Stimulated activated naive CD8-positive, alpha-beta T cell treated with anti-CD3 and anti-CD28 coated beads, Interleukin-15, amount 100 ng/mL, for 72 hours (primary cell): ENCODE measurements at regions not wholly inside any gene's neighbourhood (a gene's known extent, or its start where the extent isn't known, plus 50 kb on each side); places are given as distances from the start of the nearest gene placed in this dataset.
A peak's percentile ranks its signal among the peaks of the same experiment; 100 is the strongest.
"Not testable (repeated sequence)": the region's sequence is repeated elsewhere in the genome, so short reads cannot be mapped to it uniquely, and the experiment has no call there.

Experiments
- ATAC-seq: fragments of 150-1000 bp; cut with Tn5 transposase; 2 replicates; pipeline ENCODE4 v1.10.0; 2021; ENCODE audit warnings: mild to moderate bottlenecking, moderate library complexity
- DNase-seq, 2 donors: peaks; one replicate each; pipeline ENCODE4 v3.0.0; 2021 to 2022
- H3K27ac Mint-ChIP-seq, 2 donors: one replicate each; pipeline ENCODE4 v1.8.0; 2022; ENCODE audit warnings: mild to moderate bottlenecking in 2 of 2, mixed read lengths in 2 of 2, moderate library complexity in 2 of 2
- H3K27me3 Mint-ChIP-seq: one replicate; pipeline ENCODE4 v1.8.0; 2022; ENCODE audit warnings: mixed read lengths
- H3K4me1 Mint-ChIP-seq: one replicate; pipeline ENCODE4 v1.8.0; 2022; ENCODE audit warnings: mild to moderate bottlenecking, mixed read lengths
- H3K4me3 Mint-ChIP-seq, 2 donors: one replicate each; pipeline ENCODE4 v1.8.0; 2022; ENCODE audit warnings: mild to moderate bottlenecking in 2 of 2, mixed read lengths in 2 of 2, moderate library complexity in 1 of 2
- H3K9me3 Mint-ChIP-seq, 2 donors: one replicate each; pipeline ENCODE4 v1.8.0; 2022; ENCODE audit warnings: mixed read lengths in 2 of 2

- Mint-ChIP-seq H3K4me3 (no peak overlapping the region), H3K27me3 (no peaks in the 10 kb centered on the region), H3K27ac (no peak overlapping the region), H3K4me1 (no peaks in the 10 kb centered on the region), H3K9me3 (peaks cover 0 to 5% of the 10 kb centered on the region in 2 donors)
- ATAC-seq = no peak
- no peak for DNase-seq
Measured at GRCh38 chr7:79540592-79540991, 87.1 kb upstream of the MAGI2 start.

- no peak overlapping the region for H3K27ac Mint-ChIP-seq
- H3K4me3 Mint-ChIP-seq = no peak overlapping the region
- H3K27me3 Mint-ChIP-seq = no peaks in the 10 kb centered on the region
- no peak for DNase-seq
- no peaks in the 10 kb centered on the region for H3K9me3 Mint-ChIP-seq
- H3K4me1 Mint-ChIP-seq = peaks cover under 1% of the 10 kb centered on the region
- no peak for ATAC-seq
Measured at GRCh38 chr7:79534128-79534527, 80.7 kb upstream of the MAGI2 start.

DNA sequence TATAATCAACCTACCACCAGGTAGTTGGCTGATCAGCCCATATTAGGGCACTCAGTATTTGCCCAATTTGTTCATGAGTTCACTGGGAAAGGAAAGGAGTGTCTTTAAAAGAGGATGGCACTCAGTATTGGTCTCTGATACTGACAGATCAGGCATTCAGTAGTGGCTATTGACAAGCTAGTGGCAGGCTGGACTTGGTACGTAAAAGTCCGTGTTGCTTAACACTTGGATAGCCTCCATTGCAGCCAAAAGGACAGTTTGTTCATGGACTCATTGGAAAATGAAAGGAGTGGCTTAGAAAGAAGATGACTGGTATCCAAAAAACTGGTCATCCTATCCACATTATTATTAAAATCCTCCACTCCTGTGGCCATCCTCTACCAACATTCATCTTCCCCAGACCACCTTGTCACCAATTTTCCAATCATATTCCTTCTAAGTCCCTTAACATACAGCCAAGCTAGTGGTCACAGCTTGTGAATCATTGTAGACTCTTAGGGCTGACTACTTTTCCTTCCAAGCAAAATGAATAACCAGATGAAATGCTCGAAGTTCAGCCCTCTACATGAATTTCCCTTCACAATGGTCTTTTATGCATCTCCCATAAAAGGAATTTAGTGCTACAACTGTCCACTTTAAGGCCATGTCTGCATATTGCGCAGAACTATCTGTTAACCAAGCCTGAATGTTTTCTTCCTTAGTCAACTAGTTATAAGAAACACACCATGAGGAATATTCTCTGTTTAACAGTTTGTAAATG, 78.6 kb upstream of the MAGI2 start:
- Mint-ChIP-seq H3K9me3 (no peaks in the 10 kb centered on the region), H3K27ac (no peak overlapping the region), H3K27me3 (peaks cover 8% of the 10 kb centered on the region), H3K4me1 (peaks cover 8% of the 10 kb centered on the region), H3K4me3 (no peak overlapping the region)
- ATAC-seq = no peak
- DNase-seq = no peak

DNA sequence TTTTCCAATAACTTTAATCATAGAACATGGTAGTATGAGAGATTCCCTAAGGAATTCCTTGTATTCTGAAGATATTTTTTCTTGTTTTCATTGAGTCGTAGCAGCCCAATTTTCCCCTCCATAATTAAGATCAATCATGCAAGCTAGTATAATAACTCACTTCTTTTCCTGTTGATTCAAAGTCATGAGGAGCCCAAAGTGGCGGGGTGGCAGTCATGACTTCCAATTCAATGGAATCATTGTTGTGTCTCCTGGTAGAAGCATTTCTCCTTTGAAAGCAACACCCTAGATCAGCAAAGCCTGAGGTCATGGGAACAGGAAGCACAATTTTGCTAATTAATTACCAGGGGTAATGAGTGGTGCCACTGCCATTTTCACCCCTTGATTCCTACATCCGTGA, 77.6 kb upstream of the MAGI2 start:
- ATAC-seq (no peak), DNase-seq (no peak)
- Mint-ChIP-seq H3K27ac (no peak overlapping the region), H3K4me3 (no peak overlapping the region), H3K9me3 (no peaks in the 10 kb centered on the region), H3K4me1 (peaks cover 8% of the 10 kb centered on the region), H3K27me3 (peaks cover 8% of the 10 kb centered on the region)

- ATAC-seq (no peak), DNase-seq (no peak)
- Mint-ChIP-seq H3K4me3 (no peak overlapping the region), H3K4me1 (peaks cover 8% of the 10 kb centered on the region), H3K9me3 (no peaks in the 10 kb centered on the region), H3K27ac (no peak overlapping the region), H3K27me3 (peaks cover 8% of the 10 kb centered on the region)
Measured at GRCh38 chr7:79529881-79530235, 76.4 kb upstream of the MAGI2 start.

DNA sequence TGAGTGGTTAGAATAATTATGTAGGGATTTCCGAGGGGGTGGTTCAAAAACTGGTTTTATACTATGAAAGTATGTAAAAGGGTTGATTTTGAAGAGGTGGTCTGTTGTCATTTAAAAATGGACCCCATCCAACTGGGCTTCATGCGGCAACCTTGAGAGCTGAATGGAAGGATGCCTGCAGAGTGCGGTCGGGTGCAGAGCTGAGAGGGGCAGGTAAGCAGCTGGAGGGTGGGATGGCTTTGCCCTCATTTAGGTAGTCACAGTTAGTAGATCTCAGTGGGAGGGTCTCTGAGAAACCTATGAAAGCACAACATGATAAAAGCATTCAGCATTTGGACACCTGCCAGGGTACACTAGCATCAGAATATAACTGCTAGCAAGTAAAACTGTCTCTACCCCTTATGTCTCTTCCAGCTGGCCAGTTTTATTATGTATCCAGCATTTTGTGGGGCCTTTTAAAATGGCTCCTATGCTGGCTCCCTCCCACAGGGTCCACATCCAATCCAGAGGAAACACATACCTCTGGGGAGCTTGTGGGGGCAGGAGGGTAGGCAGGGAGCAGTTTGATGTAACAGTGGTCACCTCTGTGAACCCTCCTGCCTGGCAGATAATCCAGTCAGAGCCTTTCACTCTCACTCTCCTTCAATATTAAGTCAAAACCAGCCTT, 75.9 kb upstream of the MAGI2 start:
- DNase-seq (no peak), ATAC-seq (no peak)
- H3K9me3 Mint-ChIP-seq = no peaks in the 10 kb centered on the region
- H3K27me3 Mint-ChIP-seq = peaks cover 8% of the 10 kb centered on the region
- H3K4me1 Mint-ChIP-seq = peaks cover 8% of the 10 kb centered on the region
- H3K4me3 Mint-ChIP-seq = no peak overlapping the region
- no peak overlapping the region for H3K27ac Mint-ChIP-seq

DNA sequence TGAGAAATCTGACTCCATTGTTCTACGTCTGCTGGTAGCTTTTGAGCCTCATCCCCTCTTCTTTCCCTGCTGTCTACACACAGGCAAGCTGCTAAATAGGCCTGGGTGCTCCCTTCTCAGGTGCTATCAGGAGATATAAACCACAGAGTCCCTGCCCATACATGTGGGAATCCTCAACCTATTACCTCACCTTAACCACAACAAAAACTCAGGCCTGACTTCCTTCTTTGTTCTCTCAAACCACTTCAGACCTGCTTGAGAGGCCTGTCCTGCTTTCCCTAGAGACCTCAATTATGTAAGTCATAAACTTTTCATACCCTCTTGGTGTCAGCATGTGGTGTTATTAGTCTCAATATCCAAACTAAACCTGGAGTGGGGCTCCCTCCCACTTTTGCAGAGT, 75.0 kb upstream of the MAGI2 start:
- DNase-seq = no peak
- ATAC-seq = no peak

DNA sequence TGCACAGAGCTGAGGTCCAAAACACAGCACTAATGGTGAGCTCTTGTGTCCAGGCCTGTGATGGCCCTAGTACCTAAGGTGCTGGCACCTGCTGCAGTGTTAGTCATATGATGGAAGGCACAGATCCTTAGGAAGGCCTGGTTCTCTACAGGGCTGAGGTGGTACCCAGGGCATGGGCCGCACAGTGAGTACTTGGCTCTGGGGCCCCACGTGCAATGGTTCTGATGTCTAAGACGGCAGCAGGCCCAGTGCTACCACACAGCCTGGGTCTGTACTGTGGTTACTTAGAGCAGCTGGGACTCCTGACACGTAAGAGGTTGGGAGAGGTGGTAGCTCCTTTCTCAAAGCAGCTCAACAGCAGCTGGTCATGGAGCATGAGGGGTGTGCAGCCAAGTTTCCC, 70.6 kb upstream of the MAGI2 start:
- Mint-ChIP-seq H3K4me1 (peaks cover 7% of the 10 kb centered on the region), H3K27me3 (peaks cover 8% of the 10 kb centered on the region), H3K9me3 (no peaks in the 10 kb centered on the region), H3K27ac (no peak overlapping the region), H3K4me3 (no peak overlapping the region)
- DNase-seq (no peak), ATAC-seq (peak; percentile 35)

More for the DNA sequence above, 75.0 kb upstream of the MAGI2 start:
- H3K4me3 Mint-ChIP-seq = no peak overlapping the region
- peaks cover 8% of the 10 kb centered on the region for H3K27me3 Mint-ChIP-seq
- H3K27ac Mint-ChIP-seq = no peak overlapping the region
- H3K4me1 Mint-ChIP-seq = peaks cover 8% of the 10 kb centered on the region
- H3K9me3 Mint-ChIP-seq = no peaks in the 10 kb centered on the region

- no peak overlapping the region for H3K27ac Mint-ChIP-seq
- H3K4me3 Mint-ChIP-seq = no peak overlapping the region
- DNase-seq (no peak), ATAC-seq (no peak)
- H3K9me3 Mint-ChIP-seq = no peaks in the 10 kb centered on the region
- H3K27me3 Mint-ChIP-seq = peaks cover 4% of the 10 kb centered on the region
- H3K4me1 Mint-ChIP-seq = peaks cover under 1% of the 10 kb centered on the region
Measured at GRCh38 chr7:79523436-79523835, 70.0 kb upstream of the MAGI2 start.

GRCh38 chr7:79520543-79520942, 67.1 kb upstream of the MAGI2 start:
- Mint-ChIP-seq H3K4me3 (no peak overlapping the region), H3K27ac (no peak overlapping the region), H3K27me3 (no peaks in the 10 kb centered on the region), H3K4me1 (no peaks in the 10 kb centered on the region), H3K9me3 (no peaks in the 10 kb centered on the region)
- ATAC-seq (no peak), DNase-seq (no peak)

GRCh38 chr7:79515358-79515757, 61.9 kb upstream of the MAGI2 start:
- ATAC-seq (no peak), DNase-seq (no peak)
- Mint-ChIP-seq H3K4me1 (no peaks in the 10 kb centered on the region), H3K4me3 (no peak overlapping the region), H3K27me3 (no peaks in the 10 kb centered on the region), H3K27ac (no peak overlapping the region), H3K9me3 (no peaks in the 10 kb centered on the region)

DNA sequence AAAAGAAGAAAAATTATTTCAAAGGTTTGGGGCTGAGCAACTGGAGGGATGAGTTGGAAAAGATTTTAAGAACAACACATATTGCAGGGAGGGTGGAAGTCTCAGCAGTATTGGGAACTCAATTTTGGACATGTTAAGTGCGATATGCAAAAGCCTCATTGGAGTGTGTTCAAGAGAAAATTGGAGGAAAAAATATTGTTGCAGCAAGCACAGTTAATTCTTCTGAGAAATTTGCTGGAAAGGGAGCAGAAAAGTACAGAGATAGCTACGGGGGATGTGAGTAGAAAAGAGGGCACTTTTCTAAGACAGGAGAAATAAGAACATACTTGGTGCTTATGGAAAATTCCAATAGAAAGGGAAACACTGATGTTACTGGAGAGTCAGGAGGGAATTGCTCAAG, 59.8 kb upstream of the MAGI2 start:
- H3K4me3 Mint-ChIP-seq = no peak overlapping the region
- no peaks in the 10 kb centered on the region for H3K4me1 Mint-ChIP-seq

GRCh38 chr7:79512261-79512660, 58.8 kb upstream of the MAGI2 start:
- Mint-ChIP-seq H3K4me3 (no peak overlapping the region), H3K27ac (no peak overlapping the region), H3K4me1 (no peaks in the 10 kb centered on the region), H3K9me3 (no peaks in the 10 kb centered on the region), H3K27me3 (no peaks in the 10 kb centered on the region)
- ATAC-seq = no peak
- no peak for DNase-seq

More for the DNA sequence above, 59.8 kb upstream of the MAGI2 start:
- ATAC-seq = no peak
- Mint-ChIP-seq H3K9me3 (no peaks in the 10 kb centered on the region), H3K27ac (no peak overlapping the region), H3K27me3 (no peaks in the 10 kb centered on the region)
- DNase-seq = no peak

DNA sequence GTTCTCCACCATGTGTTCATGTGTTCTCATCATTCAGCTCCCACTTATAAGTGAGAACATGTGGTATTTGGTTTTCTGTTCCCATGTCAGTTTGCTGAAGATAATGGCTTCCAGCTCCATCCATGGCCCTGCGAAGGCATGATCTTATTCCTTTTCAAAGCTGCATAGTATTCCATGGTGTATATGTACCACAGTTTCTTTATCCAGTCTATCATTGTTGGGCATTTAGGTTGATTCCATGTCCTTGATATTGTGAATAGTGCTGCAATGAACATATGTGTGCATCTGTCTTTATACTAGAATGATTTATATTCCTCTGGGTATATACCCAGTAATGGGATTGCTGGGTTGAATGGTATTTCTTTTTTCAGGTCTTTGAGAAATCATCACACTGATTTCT, 57.6 kb upstream of the MAGI2 start:
- not testable (repeated sequence) for H3K4me3 Mint-ChIP-seq, DNase-seq, ATAC-seq, H3K27ac Mint-ChIP-seq, H3K9me3 Mint-ChIP-seq, H3K27me3 Mint-ChIP-seq, H3K4me1 Mint-ChIP-seq

DNA sequence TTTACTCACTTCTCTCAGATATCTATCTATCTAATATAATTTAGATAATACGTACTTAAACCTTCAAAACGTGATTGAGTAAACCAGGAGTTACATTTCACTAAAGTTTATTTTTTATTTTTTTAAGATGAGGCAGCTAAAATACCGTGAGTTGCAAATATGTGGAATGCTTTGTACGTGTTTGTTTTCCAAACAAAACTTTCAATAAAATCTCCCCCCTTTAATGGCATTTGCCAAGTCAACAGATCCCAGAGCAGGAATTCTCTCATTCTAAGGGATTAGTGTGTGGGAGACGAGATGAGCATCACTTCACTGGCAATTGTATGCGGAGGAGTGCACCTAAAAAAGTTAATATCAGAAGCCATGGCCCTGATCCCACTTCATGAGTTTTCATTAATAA, 53.7 kb upstream of the MAGI2 start:
- no peak for ATAC-seq
- H3K4me3 Mint-ChIP-seq = no peak overlapping the region
- DNase-seq = no peak
- H3K9me3 Mint-ChIP-seq = no peaks in the 10 kb centered on the region
- no peaks in the 10 kb centered on the region for H3K27me3 Mint-ChIP-seq
- no peak overlapping the region for H3K27ac Mint-ChIP-seq
- no peaks in the 10 kb centered on the region for H3K4me1 Mint-ChIP-seq

GRCh38 chr7:79506481-79506880, 53.0 kb upstream of the MAGI2 start:
- no peak for DNase-seq
- Mint-ChIP-seq H3K27me3 (no peaks in the 10 kb centered on the region), H3K4me3 (no peak overlapping the region), H3K9me3 (no peaks in the 10 kb centered on the region), H3K27ac (no peak overlapping the region), H3K4me1 (no peaks in the 10 kb centered on the region)
- no peak for ATAC-seq
